SK-N-SH (cell line): ENCODE measurements at regions not wholly inside any gene's neighbourhood (a gene's known extent, or its start where the extent isn't known, plus 50 kb on each side); places are given as distances from the start of the nearest gene placed in this dataset.

Source experiments
- CTCF ChIA-PET: fragments of 300-600, 350-600 bp; formaldehyde crosslinking; extraction: SDS; loops from one replicate; lab custom pipeline; 2021; lab: Yijun Ruan, JAX
- POLR2A ChIA-PET: fragments of 350-600 bp; sonication (Branson Sonifier 250); formaldehyde crosslinking; extraction: SDS; loops from one replicate; lab custom pipeline; 2020; ENCODE audit warnings: antibody characterized with exemption, inconsistent platforms; lab: Yijun Ruan, JAX
- DNase-seq: peaks from one replicate; pipeline ENCODE4 v3.0.0; 2012
- H2AFZ ChIP-seq: fragments of 200-600 bp; sonication (generic); 2 replicates; pipeline ENCODE4 v1.8.1; 2016; ENCODE audit warnings: antibody characterized with exemption, mild to moderate bottlenecking, low read depth
- H3F3A ChIP-seq: fragments of 200-600 bp; sonication (generic); replicated peaks from 2 replicates; pipeline ENCODE3; 2016; ENCODE audit warnings: antibody characterized with exemption, mild to moderate bottlenecking; ENCODE audit not compliant: insufficient read depth
- H3K27ac ChIP-seq, 2 experiments: fragments of 200-500 bp in 1 of 2; fragments of 200-600 bp in 1 of 2; sonication (Bioruptor generic) in 1 of 2; sonication (generic), shearing (Covaris generic) in 1 of 2; 2 replicates each; pipeline versions ENCODE4 v1.5.1 to v1.6.1; 2014 to 2016; ENCODE audit warnings: low read depth in 2 of 2, inconsistent platforms in 1 of 2, low read length in 1 of 2, mild to moderate bottlenecking in 1 of 2, mixed read lengths in 1 of 2
- H3K27me3 ChIP-seq: fragments of 200-600 bp; sonication (generic), shearing (Covaris generic); 2 replicates; pipeline ENCODE4 v1.6.1; 2016; ENCODE audit warnings: mixed run types; ENCODE audit not compliant: insufficient read depth
- H3K36me3 ChIP-seq, 2 experiments: fragments of 200-500 bp in 1 of 2; fragments of 200-600 bp in 1 of 2; sonication (Bioruptor generic) in 1 of 2; sonication (generic) in 1 of 2; replicated peaks in 1 of 2; 2 replicates each; pipeline versions ENCODE3 to v1.5.1; 2014 to 2016; ENCODE audit warnings: low read length in 1 of 2, mild to moderate bottlenecking in 1 of 2; ENCODE audit not compliant: insufficient read depth in 2 of 2, control insufficient read depth in 1 of 2
- H3K4me1 ChIP-seq, 2 experiments: fragments of 200-500 bp in 1 of 2; fragments of 200-600 bp in 1 of 2; sonication (Bioruptor generic) in 1 of 2; sonication (generic), shearing (Covaris generic) in 1 of 2; 2 replicates each; pipeline versions ENCODE4 v1.5.1 to v1.6.1; 2014 to 2016; ENCODE audit warnings: low read depth in 1 of 2, low read length in 1 of 2, mixed run types in 1 of 2; ENCODE audit not compliant: insufficient read depth in 2 of 2, control insufficient read depth in 1 of 2
- H3K4me2 ChIP-seq: fragments of 200-600 bp; sonication (generic), shearing (Covaris generic); 2 replicates; pipeline ENCODE4 v1.6.1; 2017; ENCODE audit warnings: mixed run types
- H3K4me3 ChIP-seq, 2 experiments: fragments of 200-500 bp in 1 of 2; fragments of 200-600 bp in 1 of 2; sonication (Bioruptor generic) in 1 of 2; sonication (generic), shearing (Covaris generic) in 1 of 2; 2 replicates each; pipeline versions ENCODE4 v1.5.1 to v1.8.1; 2014 to 2016; ENCODE audit warnings: low read depth in 2 of 2, inconsistent platforms in 1 of 2, low read length in 1 of 2, mild to moderate bottlenecking in 1 of 2, mixed read lengths in 1 of 2, moderate library complexity in 1 of 2
- H3K79me2 ChIP-seq: fragments of 200-600 bp; sonication (generic); 2 replicates; pipeline ENCODE4 v1.8.1; 2017; ENCODE audit warnings: mild to moderate bottlenecking; ENCODE audit not compliant: insufficient read depth
- H3K9ac ChIP-seq: fragments of 200-600 bp; sonication (generic); 2 replicates; pipeline ENCODE4 v1.6.1; 2017; ENCODE audit warnings: mixed run types
- H3K9me2 ChIP-seq: fragments of 200-600 bp; sonication (generic); 2 replicates; pipeline ENCODE4 v1.6.1; 2017; ENCODE audit warnings: mixed run types
- H3K9me3 ChIP-seq: fragments of 200-600 bp; sonication (generic); 2 replicates; pipeline ENCODE4 v1.6.1; 2017; ENCODE audit warnings: mixed run types, mild to moderate bottlenecking, moderate library complexity
- H4K20me1 ChIP-seq: fragments of 200-600 bp; sonication (generic); 2 replicates; pipeline ENCODE4 v1.6.1; 2017; ENCODE audit warnings: mild to moderate bottlenecking, mixed run types; ENCODE audit not compliant: insufficient read depth
- ELF1 ChIP-seq: IDR thresholded peaks from 2 replicates; pipeline ENCODE4 v1.4.0; 2012
- EP300 ChIP-seq, 2 experiments: IDR thresholded peaks; 2 replicates each; pipeline versions ENCODE4 v1.4.0 to v1.6.1; 2012; ENCODE audit warnings: borderline replicate concordance in 1 of 2, low read depth in 1 of 2, low read length in 1 of 2
- FOXM1 ChIP-seq: IDR thresholded peaks from 2 replicates; pipeline ENCODE4 v1.4.0; 2012; ENCODE audit warnings: low read depth, mild to moderate bottlenecking
- GATA2 ChIP-seq: sonication (generic); formaldehyde crosslinking; IDR thresholded peaks from 2 replicates; pipeline ENCODE4 v1.5.0; 2020; ENCODE audit warnings: mild to moderate bottlenecking, missing genetic modification reagents
- NFIC ChIP-seq: IDR thresholded peaks from 2 replicates; pipeline ENCODE4 v1.4.0; 2012; ENCODE audit warnings: borderline replicate concordance
- POLR2AphosphoS5 ChIP-seq: IDR thresholded peaks from 2 replicates; pipeline ENCODE4 v1.6.1; 2012; ENCODE audit warnings: low read depth, low read length
- TCF12 ChIP-seq: IDR thresholded peaks from 2 replicates; pipeline ENCODE4 v1.4.0; 2012
- TEAD4 ChIP-seq: IDR thresholded peaks from 2 replicates; pipeline ENCODE4 v1.4.0; 2012; ENCODE audit warnings: mild to moderate bottlenecking, borderline replicate concordance; ENCODE audit not compliant: insufficient read depth
- WGBS: methylation state at CpG from one replicate; pipeline ENCODE4 v1.1.6; 2017; ENCODE audit warnings: low lambda C conversion rate; 5-methylcytosine and 5-hydroxymethylcytosine counted together
- TF ChIP-seq, protein P1 (sequence below): IDR thresholded peaks from 2 replicates; pipeline ENCODE4 v1.6.1; 2012; ENCODE audit warnings: mild to moderate bottlenecking, low read depth, low read length, moderate library complexity
- TF ChIP-seq, protein P2 (sequence below): IDR thresholded peaks from 2 replicates; pipeline ENCODE4; 2012
- TF ChIP-seq, protein P3 (sequence below): fragments of 150-350 bp; IDR thresholded peaks from 2 replicates; pipeline ENCODE4 v1.6.1; 2016; ENCODE audit warnings: mild to moderate bottlenecking, low read depth, low read length

DNA sequence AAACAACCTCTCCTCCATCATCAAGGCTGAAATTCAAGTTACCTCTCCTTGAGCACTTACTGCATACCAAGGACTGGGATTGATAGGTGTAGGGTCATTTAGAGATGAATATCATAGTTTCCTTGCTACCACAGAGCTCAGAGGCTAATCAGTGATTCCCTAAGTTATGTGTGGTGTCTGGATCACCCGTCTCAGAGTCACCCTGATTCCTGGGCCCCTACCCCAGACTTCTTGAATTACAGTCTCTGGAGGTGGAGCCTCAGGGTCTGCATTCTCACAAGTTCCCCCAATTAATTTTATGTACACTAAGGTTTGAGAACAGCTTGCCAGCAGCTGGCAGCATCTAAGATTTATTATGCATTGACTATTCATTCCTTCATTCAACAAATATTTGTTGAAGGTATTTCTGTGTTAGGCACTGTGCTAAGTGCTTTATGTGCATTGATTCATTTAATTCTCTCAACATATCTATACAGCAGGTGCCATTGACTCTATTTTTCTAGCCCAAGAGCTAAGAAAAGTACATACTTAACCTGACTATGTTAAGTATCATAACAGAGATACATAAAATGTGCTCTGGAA lies 182.9 kb upstream of the FGGY start (continued):
- TF ChIP-seq, protein P1, sequence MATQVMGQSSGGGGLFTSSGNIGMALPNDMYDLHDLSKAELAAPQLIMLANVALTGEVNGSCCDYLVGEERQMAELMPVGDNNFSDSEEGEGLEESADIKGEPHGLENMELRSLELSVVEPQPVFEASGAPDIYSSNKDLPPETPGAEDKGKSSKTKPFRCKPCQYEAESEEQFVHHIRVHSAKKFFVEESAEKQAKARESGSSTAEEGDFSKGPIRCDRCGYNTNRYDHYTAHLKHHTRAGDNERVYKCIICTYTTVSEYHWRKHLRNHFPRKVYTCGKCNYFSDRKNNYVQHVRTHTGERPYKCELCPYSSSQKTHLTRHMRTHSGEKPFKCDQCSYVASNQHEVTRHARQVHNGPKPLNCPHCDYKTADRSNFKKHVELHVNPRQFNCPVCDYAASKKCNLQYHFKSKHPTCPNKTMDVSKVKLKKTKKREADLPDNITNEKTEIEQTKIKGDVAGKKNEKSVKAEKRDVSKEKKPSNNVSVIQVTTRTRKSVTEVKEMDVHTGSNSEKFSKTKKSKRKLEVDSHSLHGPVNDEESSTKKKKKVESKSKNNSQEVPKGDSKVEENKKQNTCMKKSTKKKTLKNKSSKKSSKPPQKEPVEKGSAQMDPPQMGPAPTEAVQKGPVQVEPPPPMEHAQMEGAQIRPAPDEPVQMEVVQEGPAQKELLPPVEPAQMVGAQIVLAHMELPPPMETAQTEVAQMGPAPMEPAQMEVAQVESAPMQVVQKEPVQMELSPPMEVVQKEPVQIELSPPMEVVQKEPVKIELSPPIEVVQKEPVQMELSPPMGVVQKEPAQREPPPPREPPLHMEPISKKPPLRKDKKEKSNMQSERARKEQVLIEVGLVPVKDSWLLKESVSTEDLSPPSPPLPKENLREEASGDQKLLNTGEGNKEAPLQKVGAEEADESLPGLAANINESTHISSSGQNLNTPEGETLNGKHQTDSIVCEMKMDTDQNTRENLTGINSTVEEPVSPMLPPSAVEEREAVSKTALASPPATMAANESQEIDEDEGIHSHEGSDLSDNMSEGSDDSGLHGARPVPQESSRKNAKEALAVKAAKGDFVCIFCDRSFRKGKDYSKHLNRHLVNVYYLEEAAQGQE, result no peak
- TF ChIP-seq ELF1 (no peak), GATA2 (no peak), POLR2AphosphoS5 (no peak)
- TF ChIP-seq, protein P2, sequence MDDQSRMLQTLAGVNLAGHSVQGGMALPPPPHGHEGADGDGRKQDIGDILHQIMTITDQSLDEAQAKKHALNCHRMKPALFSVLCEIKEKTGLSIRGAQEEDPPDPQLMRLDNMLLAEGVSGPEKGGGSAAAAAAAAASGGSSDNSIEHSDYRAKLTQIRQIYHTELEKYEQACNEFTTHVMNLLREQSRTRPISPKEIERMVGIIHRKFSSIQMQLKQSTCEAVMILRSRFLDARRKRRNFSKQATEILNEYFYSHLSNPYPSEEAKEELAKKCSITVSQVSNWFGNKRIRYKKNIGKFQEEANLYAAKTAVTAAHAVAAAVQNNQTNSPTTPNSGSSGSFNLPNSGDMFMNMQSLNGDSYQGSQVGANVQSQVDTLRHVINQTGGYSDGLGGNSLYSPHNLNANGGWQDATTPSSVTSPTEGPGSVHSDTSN, result peak; percentile 13; the same call in 1 of the 2 replicates

DNA sequence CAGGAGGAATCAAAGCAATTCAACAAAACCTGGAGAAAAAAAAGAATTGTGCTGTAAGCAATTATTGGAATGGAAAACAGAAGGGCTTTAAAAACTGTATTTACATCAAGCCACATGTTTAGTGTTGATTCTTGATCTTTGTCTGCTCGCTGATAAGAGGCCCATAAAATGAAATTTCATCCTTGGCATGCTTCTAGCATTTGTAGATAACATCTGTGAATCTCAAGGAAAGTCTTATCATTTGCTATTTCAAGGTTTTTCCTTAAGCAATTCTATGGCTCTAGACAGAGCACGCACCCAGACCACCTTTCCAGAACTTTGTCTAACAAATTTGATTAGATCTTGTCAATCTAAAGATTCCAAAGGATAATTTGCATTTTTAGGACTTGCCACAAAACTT lies 181.0 kb upstream of the FGGY start:
- POLR2A ChIA-PET, result no interaction called here

More for the DNA sequence above, 181.0 kb upstream of the FGGY start:
- peak; percentile 20; the same call in 1 of the 2 replicates for TF ChIP-seq NFIC
- TF ChIP-seq, protein P3, sequence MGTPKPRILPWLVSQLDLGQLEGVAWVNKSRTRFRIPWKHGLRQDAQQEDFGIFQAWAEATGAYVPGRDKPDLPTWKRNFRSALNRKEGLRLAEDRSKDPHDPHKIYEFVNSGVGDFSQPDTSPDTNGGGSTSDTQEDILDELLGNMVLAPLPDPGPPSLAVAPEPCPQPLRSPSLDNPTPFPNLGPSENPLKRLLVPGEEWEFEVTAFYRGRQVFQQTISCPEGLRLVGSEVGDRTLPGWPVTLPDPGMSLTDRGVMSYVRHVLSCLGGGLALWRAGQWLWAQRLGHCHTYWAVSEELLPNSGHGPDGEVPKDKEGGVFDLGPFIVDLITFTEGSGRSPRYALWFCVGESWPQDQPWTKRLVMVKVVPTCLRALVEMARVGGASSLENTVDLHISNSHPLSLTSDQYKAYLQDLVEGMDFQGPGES, result no peak
- peak; percentile 82 for TF ChIP-seq TCF12
- TF ChIP-seq, protein P2, result no peak
- TF ChIP-seq GATA2, result peak; percentile 67
- 0 out of 2 replicates have a peak, but pooled peaks have one; percentile 35 for TF ChIP-seq TEAD4
- TF ChIP-seq EP300 (IDR thresholded peaks at IDR 0.05; ENCODE audit: borderline replicate concordance in 1 of 2, low read depth in 1 of 2, low read length in 1 of 2), result peak; percentile 34 to 53; a peak in 3 of 4 replicates
- TF ChIP-seq FOXM1, result 0 out of 2 replicates have a peak, but pooled peaks have one; percentile 39
- Histone ChIP-seq H3K9me2 (no peaks in the 10 kb centered on the region), H3K9me3 (no peaks in the 10 kb centered on the region), H3K27me3 (no peaks in the 10 kb centered on the region), H3K9ac (no peak overlapping the region), H3F3A (peaks cover 18% of the 10 kb centered on the region), H3K4me2 (peak overlapping the region; percentile 58; the same call in 1 of the 2 replicates), H3K79me2 (no peaks in the 10 kb centered on the region), H3K4me3 (no peak overlapping the region), H3K4me1 (peaks cover 0 to 15% of the 10 kb centered on the region in 2 experiments; a peak in 3 of 4 replicates), H3K36me3 (no peaks in the 10 kb centered on the region), H2AFZ (no peak overlapping the region), H3K27ac (peak overlapping the region; percentile 11 to 73; a peak in 2 of 4 replicates), H4K20me1 (no peaks in the 10 kb centered on the region)
- 43% methylated on average over 2 of the region's 2 CpGs for WGBS
- no peak for DNase-seq
- CTCF ChIA-PET, result no interaction called here
